A673 (cell line): ENCODE measurements at regions not wholly inside any gene's neighbourhood (a gene's known extent, or its start where the extent isn't known, plus 50 kb on each side); places are given as distances from the start of the nearest gene placed in this dataset.

Experiments
- BruUV-seq: library from RNA; stranded (reverse); fragments of 400-500 nt; replicated peaks from 2 replicates; lab custom pipeline; 2021; lab: Mats Ljungman, UMichigan
- CTCF ChIA-PET: fragments of 300-600 bp; sonication (Branson Sonifier 250); formaldehyde crosslinking; loops from one replicate; lab custom pipeline; 2022; ENCODE audit warnings: antibody characterized with exemption; lab: Charles Lee
- POLR2A ChIA-PET: fragments of 300-600 bp; sonication (Branson Sonifier 250); formaldehyde crosslinking; loops from one replicate; lab custom pipeline; 2022; ENCODE audit warnings: antibody characterized with exemption; ENCODE audit not compliant: low non-redundant PET; lab: Charles Lee
- DNase-seq: peaks from one replicate; pipeline ENCODE4 v3.0.0-alpha.2; 2015; ENCODE audit warnings: low spot score
- H3K27ac ChIP-seq: fragments of 200-600 bp; sonication (generic); 2 replicates; pipeline ENCODE4 v1.5.1; 2016; ENCODE audit warnings: mixed run types, low read depth, mild to moderate bottlenecking, mixed read lengths, antibody characterized with exemption, low read length; ENCODE audit not compliant: poor library complexity, severe bottlenecking
- H3K27me3 ChIP-seq: fragments of 200-600 bp; sonication (generic); replicated peaks from 2 replicates; pipeline ENCODE4 v1.6.1; 2017; ENCODE audit warnings: mixed run types, low read depth, mild to moderate bottlenecking, mixed read lengths, antibody characterized with exemption, low read length; ENCODE audit not compliant: insufficient read depth, poor library complexity
- H3K36me3 ChIP-seq: fragments of 200-600 bp; sonication (generic); 2 replicates; pipeline ENCODE4 v1.6.1; 2016; ENCODE audit warnings: mixed run types, mild to moderate bottlenecking, mixed read lengths, antibody characterized with exemption, low read length; ENCODE audit not compliant: insufficient read depth, poor library complexity, severe bottlenecking
- H3K4me1 ChIP-seq: fragments of 200-600 bp; sonication (generic); 2 replicates; pipeline ENCODE4 v1.6.1; 2017; ENCODE audit warnings: mixed run types, mild to moderate bottlenecking, mixed read lengths, antibody characterized with exemption, low read length; ENCODE audit not compliant: insufficient read depth, poor library complexity, severe bottlenecking
- H3K4me3 ChIP-seq: fragments of 200-600 bp; sonication (generic); 2 replicates; pipeline ENCODE4 v1.5.1; 2016; ENCODE audit warnings: low read depth, mixed run types, mild to moderate bottlenecking, mixed read lengths, low read length; ENCODE audit not compliant: poor library complexity, severe bottlenecking
- H3K9me3 ChIP-seq: fragments of 200-600 bp; sonication (generic); 2 replicates; pipeline ENCODE4 v1.6.1; 2016; ENCODE audit warnings: mixed run types, low read depth, mild to moderate bottlenecking, mixed read lengths, antibody characterized with exemption, low read length; ENCODE audit not compliant: poor library complexity, severe bottlenecking
- EZH2 ChIP-seq: fragments of 200-600 bp; sonication (generic); IDR thresholded peaks from 2 replicates; pipeline ENCODE4 v1.6.1; 2017; ENCODE audit warnings: borderline replicate concordance, low read depth, mild to moderate bottlenecking, mixed read lengths, antibody characterized with exemption, low read length; ENCODE audit not compliant: poor library complexity, severe bottlenecking
- intact Hi-C: fragments of 100-400 bp; cut with micrococcal nuclease; formaldehyde crosslinking; loops from one replicate; pipeline ENCODE4 v1.10.0; 2022; ENCODE audit not compliant: unreplicated experiment
- TF ChIP-seq, protein P1 (sequence below): fragments of 300-800, 200-600 bp; sonication (generic); conservative IDR thresholded peaks from 2 replicates; pipeline ENCODE4 v1.5.1; 2017; ENCODE audit warnings: low read depth, mild to moderate bottlenecking, antibody characterized with exemption, low read length, moderate library complexity, mixed read lengths

DNA sequence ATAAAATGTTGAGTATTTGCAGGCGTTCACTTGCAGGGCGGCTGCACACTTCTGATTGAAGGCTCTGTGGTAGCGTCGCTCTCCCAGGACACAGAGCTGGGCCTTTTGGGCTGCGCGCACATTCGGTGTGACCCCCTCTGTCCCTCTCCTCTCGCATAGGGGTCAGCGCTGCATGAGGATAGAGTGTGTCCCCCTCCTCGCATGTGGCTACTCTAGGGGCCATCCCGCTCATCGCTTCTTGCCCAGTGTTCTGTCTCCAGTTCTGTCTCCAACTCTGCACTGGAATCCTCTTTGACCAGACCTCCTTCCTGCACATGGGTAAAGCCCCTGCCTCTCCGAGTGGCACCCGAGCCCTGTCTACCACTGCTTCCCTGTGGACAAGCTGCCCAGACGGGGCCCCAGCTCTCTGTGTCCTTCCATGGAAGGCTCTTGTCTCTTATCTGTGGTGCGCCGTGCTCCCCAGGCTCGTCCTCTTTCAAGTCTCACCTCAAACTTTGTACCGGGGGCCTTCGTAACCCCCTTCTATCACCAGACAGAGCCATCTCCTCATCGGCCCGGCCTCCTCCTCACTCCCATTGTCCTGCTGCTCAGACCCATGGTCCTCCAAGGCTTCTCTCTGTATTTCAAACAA, 278.0 kb upstream of the HDAC4 start:
- H3K27me3 ChIP-seq, result peaks cover 23% of the 10 kb centered on the region
- intact Hi-C loops, result no loop called here
- no peak for TF ChIP-seq EZH2
- TF ChIP-seq, protein P1, sequence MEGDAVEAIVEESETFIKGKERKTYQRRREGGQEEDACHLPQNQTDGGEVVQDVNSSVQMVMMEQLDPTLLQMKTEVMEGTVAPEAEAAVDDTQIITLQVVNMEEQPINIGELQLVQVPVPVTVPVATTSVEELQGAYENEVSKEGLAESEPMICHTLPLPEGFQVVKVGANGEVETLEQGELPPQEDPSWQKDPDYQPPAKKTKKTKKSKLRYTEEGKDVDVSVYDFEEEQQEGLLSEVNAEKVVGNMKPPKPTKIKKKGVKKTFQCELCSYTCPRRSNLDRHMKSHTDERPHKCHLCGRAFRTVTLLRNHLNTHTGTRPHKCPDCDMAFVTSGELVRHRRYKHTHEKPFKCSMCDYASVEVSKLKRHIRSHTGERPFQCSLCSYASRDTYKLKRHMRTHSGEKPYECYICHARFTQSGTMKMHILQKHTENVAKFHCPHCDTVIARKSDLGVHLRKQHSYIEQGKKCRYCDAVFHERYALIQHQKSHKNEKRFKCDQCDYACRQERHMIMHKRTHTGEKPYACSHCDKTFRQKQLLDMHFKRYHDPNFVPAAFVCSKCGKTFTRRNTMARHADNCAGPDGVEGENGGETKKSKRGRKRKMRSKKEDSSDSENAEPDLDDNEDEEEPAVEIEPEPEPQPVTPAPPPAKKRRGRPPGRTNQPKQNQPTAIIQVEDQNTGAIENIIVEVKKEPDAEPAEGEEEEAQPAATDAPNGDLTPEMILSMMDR, result no peak
- ChIA-PET POLR2A (no interaction called here), CTCF (no interaction called here)
- no peaks in the 10 kb centered on the region for H3K9me3 ChIP-seq
- no peak overlapping the region for H3K27ac ChIP-seq
- no peaks in the 10 kb centered on the region for H3K4me1 ChIP-seq
- BruUV-seq, result no TSS peak
- no peaks in the 10 kb centered on the region for H3K36me3 ChIP-seq
- no peak overlapping the region for H3K4me3 ChIP-seq
- DNase-seq, result no peak

DNA sequence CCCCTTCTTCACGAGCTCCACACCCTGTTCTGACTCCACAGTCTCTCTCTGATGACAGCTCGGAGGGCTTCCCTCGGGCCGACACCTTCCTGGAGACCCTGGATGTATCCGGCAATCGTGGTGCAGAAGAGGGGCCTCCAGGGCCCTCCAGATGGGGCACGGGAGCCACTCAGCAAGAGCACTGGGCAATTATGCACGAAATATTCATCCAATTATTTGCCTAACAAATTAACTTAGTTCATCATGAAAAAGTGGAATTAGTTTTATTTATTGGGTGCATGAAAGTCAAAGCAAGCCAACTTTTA, 277.3 kb upstream of the HDAC4 start:
- H3K27me3 ChIP-seq, result peaks cover 17% of the 10 kb centered on the region
- no peaks in the 10 kb centered on the region for H3K36me3 ChIP-seq
- ChIA-PET CTCF (no interaction called here), POLR2A (no interaction called here)
- BruUV-seq, result no TSS peak
- H3K4me1 ChIP-seq, result no peaks in the 10 kb centered on the region
- TF ChIP-seq, protein P1, result no peak
- TF ChIP-seq EZH2, result no peak
- intact Hi-C loops, result no loop called here
- H3K9me3 ChIP-seq, result no peaks in the 10 kb centered on the region
- no peak for DNase-seq
- no peak overlapping the region for H3K4me3 ChIP-seq
- no peak overlapping the region for H3K27ac ChIP-seq

GRCh38 chr2:239677453-239678185, 276.8 kb upstream of the HDAC4 start:
- TF ChIP-seq EZH2, result no peak
- TF ChIP-seq, protein P1, result no peak
- CTCF ChIA-PET, result no interaction called here
- Histone ChIP-seq H3K4me1 (no peaks in the 10 kb centered on the region), H3K9me3 (no peaks in the 10 kb centered on the region), H3K4me3 (no peak overlapping the region), H3K27me3 (peaks cover 12% of the 10 kb centered on the region), H3K27ac (no peak overlapping the region), H3K36me3 (no peaks in the 10 kb centered on the region)
- no peak for DNase-seq
- intact Hi-C loops, result no loop called here
- POLR2A ChIA-PET, result no interaction called here
- BruUV-seq, result no TSS peak
